HL-60 (cell line): ENCODE measurements at regions not wholly inside any gene's neighbourhood (a gene's known extent, or its start where the extent isn't known, plus 50 kb on each side); places are given as distances from the start of the nearest gene placed in this dataset.

Experiments
- GABPA ChIP-seq: IDR thresholded peaks from 2 replicates; pipeline ENCODE4 v1.6.1; 2012; ENCODE audit warnings: low read depth
- POLR2AphosphoS5 ChIP-seq: IDR thresholded peaks from 2 replicates; pipeline ENCODE4 v1.6.1; 2012; ENCODE audit warnings: low read depth
- SPI1 ChIP-seq: IDR thresholded peaks from 2 replicates; pipeline ENCODE4 v1.6.1; 2012; ENCODE audit warnings: low read depth, mild to moderate bottlenecking, borderline replicate concordance
- TF ChIP-seq, protein P1 (sequence below): IDR thresholded peaks from one replicate; pipeline ENCODE4 v1.5.1; 2011; ENCODE audit warnings: low read length, control low read depth, inconsistent platforms; ENCODE audit not compliant: insufficient read depth

- TF ChIP-seq POLR2AphosphoS5: no peak
- TF ChIP-seq GABPA: no peak
- TF ChIP-seq, protein P1, sequence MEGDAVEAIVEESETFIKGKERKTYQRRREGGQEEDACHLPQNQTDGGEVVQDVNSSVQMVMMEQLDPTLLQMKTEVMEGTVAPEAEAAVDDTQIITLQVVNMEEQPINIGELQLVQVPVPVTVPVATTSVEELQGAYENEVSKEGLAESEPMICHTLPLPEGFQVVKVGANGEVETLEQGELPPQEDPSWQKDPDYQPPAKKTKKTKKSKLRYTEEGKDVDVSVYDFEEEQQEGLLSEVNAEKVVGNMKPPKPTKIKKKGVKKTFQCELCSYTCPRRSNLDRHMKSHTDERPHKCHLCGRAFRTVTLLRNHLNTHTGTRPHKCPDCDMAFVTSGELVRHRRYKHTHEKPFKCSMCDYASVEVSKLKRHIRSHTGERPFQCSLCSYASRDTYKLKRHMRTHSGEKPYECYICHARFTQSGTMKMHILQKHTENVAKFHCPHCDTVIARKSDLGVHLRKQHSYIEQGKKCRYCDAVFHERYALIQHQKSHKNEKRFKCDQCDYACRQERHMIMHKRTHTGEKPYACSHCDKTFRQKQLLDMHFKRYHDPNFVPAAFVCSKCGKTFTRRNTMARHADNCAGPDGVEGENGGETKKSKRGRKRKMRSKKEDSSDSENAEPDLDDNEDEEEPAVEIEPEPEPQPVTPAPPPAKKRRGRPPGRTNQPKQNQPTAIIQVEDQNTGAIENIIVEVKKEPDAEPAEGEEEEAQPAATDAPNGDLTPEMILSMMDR: no peak
- no peak for TF ChIP-seq SPI1
Observed at GRCh38 chr4:184312126-184312525, 94.5 kb upstream of the ENPP6 start.
